B cell (primary cell): ENCODE measurements at regions not wholly inside any gene's neighbourhood (a gene's known extent, or its start where the extent isn't known, plus 50 kb on each side); places are given as distances from the start of the nearest gene placed in this dataset.

ENCODE experiments used
- EZH2 ChIP-seq: IDR thresholded peaks from 2 replicates; pipeline ENCODE4 v1.6.1; 2012; ENCODE audit warnings: borderline replicate concordance, low read depth, mild to moderate bottlenecking, moderate library complexity, low read length; ENCODE audit not compliant: insufficient read depth, poor library complexity, severe bottlenecking
- TF ChIP-seq, protein P1 (sequence below): fragments of 200-600 bp; IDR thresholded peaks from one replicate; pipeline ENCODE4 v1.8.0; 2022; ENCODE audit warnings: antibody characterized with exemption, mild to moderate bottlenecking

- TF ChIP-seq, protein P1, sequence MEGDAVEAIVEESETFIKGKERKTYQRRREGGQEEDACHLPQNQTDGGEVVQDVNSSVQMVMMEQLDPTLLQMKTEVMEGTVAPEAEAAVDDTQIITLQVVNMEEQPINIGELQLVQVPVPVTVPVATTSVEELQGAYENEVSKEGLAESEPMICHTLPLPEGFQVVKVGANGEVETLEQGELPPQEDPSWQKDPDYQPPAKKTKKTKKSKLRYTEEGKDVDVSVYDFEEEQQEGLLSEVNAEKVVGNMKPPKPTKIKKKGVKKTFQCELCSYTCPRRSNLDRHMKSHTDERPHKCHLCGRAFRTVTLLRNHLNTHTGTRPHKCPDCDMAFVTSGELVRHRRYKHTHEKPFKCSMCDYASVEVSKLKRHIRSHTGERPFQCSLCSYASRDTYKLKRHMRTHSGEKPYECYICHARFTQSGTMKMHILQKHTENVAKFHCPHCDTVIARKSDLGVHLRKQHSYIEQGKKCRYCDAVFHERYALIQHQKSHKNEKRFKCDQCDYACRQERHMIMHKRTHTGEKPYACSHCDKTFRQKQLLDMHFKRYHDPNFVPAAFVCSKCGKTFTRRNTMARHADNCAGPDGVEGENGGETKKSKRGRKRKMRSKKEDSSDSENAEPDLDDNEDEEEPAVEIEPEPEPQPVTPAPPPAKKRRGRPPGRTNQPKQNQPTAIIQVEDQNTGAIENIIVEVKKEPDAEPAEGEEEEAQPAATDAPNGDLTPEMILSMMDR: no peak
- no peak for TF ChIP-seq EZH2
Observed at GRCh38 chr3:78277220-78277619, 1237.3 kb downstream of the ROBO2 start.
